ENCODE measurements at regions not wholly inside any gene's neighbourhood (a gene's known extent, or its start where the extent isn't known, plus 50 kb on each side); places are given as distances from the start of the nearest gene placed in this dataset.

DNA sequence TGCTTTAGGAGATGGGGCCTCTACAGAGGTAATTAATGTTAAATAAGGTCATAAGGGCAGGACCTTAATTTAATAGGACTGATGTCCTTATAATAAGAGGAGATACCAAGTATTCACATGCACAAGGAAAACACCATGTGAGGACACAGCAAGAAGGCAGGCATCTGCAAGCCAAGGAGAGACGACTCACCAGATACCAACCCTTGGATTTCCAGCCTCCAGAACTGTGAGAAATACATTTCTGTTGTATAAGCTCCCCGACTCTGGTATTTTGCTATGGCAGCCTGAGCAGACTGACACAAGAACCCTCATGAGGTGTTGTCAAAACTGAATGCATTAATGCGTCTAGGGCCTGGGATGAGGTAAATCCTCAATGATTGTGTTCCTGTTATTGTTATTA lies 56.2 kb upstream of the MAPK10 start:
- no peak for TF ChIP-seq ETV5 (CRISPR knock-in tag; IDR thresholded peaks at IDR 0.05; ENCODE audit: low read depth)
- TF ChIP-seq, protein P1, sequence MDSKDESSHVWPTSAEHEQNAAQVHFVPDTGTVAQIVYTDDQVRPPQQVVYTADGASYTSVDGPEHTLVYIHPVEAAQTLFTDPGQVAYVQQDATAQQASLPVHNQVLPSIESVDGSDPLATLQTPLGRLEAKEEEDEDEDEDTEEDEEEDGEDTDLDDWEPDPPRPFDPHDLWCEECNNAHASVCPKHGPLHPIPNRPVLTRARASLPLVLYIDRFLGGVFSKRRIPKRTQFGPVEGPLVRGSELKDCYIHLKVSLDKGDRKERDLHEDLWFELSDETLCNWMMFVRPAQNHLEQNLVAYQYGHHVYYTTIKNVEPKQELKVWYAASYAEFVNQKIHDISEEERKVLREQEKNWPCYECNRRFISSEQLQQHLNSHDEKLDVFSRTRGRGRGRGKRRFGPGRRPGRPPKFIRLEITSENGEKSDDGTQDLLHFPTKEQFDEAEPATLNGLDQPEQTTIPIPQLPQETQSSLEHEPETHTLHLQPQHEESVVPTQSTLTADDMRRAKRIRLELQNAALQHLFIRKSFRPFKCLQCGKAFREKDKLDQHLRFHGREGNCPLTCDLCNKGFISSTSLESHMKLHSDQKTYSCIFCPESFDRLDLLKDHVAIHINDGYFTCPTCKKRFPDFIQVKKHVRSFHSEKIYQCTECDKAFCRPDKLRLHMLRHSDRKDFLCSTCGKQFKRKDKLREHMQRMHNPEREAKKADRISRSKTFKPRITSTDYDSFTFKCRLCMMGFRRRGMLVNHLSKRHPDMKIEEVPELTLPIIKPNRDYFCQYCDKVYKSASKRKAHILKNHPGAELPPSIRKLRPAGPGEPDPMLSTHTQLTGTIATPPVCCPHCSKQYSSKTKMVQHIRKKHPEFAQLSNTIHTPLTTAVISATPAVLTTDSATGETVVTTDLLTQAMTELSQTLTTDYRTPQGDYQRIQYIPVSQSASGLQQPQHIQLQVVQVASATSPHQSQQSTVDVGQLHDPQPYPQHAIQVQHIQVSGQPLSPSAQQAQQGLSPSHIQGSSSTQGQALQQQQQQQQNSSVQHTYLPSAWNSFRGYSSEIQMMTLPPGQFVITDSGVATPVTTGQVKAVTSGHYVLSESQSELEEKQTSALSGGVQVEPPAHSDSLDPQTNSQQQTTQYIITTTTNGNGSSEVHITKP (IDR thresholded peaks at IDR 0.05; ENCODE audit: partially characterized antibody), result no peak
- TF ChIP-seq ZNF3 (CRISPR knock-in tag; IDR thresholded peaks at IDR 0.05), result no peak
- TF ChIP-seq CEBPB (tag; IDR thresholded peaks at IDR 0.05), result no peak

Data from K562 (cell line).